ENCODE measurements at regions not wholly inside any gene's neighbourhood (a gene's known extent, or its start where the extent isn't known, plus 50 kb on each side); places are given as distances from the start of the nearest gene placed in this dataset.
"Not testable (repeated sequence)": the region's sequence is repeated elsewhere in the genome, so short reads cannot be mapped to it uniquely, and the experiment has no call there.

- no peak for DNase-seq (ENCODE audit: low spot score)
Observed at GRCh38 chr2:242027676-242028450, 158.3 kb downstream of the RTP5 start.

- no peak for DNase-seq (ENCODE audit: low spot score)
Observed at GRCh38 chr2:242029422-242030225, 160.1 kb downstream of the RTP5 start.

DNA sequence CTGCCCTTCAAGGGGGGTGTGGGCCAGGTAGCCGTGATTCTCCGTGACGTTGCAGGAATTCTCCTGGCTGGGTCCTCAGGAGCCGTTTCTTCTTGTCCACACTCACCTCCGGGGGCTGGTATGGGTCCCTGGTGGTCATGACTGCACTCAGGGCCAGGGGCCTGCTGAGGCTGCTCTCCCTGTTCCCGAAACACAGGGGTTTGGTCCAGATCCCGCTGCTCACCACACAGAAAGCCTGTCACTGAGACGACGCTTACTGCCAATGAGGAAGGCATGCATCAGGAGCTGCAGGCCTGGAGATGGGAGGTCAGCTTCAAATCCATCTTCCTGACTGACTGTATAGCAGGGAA lies 160.7 kb downstream of the RTP5 start:
- no peak for DNase-seq (ENCODE audit: low spot score)

DNA sequence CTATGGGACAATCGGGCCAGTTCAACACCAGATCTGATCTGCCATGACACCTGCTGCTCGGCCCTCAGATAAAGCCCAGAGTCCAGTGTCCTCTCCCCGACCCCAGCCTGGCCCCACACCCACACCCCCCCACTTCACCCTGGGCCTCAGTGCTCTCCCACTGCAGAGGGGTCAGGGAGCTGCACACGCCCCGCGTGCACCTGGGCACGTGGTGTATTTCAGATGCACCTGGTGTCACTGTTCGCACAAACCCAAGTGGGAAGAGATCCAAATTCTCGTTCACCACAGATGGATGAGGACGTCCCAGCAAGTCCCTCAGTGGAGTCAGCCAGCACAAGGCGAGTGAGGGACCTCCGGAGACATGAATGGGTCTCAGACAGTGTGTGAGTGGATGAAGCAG lies 161.3 kb downstream of the RTP5 start:
- no peak for DNase-seq (ENCODE audit: low spot score)

GRCh38 chr2:242031481-242032019 lies 162.0 kb downstream of the RTP5 start:
- peak; percentile 89 for DNase-seq (ENCODE audit: low spot score)

- no peak for DNase-seq (ENCODE audit: low spot score)
Observed at GRCh38 chr2:242032780-242033656, 163.5 kb downstream of the RTP5 start.

GRCh38 chr2:242034138-242034537 lies 164.6 kb downstream of the RTP5 start:
- DNase-seq (ENCODE audit: low spot score), result no peak

DNA sequence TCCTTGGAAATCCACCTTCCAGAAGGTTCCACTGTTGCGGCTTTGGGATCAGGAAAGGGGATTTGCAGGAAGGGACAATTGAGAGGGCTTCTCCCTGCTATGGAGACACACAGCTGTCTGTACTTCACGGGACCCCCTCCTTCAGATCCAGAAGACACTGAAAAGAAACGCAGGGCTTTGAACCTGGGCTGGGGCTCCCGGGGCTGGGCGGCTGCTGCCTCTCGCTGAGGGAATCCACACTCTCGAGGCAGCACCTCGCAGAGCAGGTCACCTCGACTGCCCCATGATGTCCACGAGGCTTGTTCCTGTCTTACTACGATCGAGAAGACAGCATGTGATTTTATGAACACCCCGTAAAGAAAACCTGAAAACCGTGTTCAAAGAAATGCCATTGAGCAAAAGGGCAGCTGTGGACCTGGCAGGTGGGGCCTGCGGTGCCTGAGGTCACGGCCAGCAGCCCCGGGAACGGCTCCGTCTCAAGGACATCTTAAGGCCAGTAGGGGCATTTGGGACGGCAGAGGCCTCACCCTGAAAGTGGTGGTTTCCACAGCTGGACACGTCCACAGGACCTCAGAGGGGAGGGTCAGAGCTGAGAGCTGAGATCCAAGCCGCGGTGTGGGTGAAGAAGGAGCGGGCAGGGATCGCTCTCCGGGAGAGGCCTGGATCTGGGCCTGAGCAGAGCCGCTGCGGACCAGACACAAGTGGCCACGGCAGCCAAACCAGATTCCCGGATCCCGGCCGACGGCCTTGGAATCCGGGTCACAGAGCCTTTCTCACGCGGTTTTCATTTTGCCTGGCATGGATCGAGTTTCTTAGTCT lies 165.7 kb downstream of the RTP5 start:
- DNase-seq (ENCODE audit: low spot score), result no peak

DNA sequence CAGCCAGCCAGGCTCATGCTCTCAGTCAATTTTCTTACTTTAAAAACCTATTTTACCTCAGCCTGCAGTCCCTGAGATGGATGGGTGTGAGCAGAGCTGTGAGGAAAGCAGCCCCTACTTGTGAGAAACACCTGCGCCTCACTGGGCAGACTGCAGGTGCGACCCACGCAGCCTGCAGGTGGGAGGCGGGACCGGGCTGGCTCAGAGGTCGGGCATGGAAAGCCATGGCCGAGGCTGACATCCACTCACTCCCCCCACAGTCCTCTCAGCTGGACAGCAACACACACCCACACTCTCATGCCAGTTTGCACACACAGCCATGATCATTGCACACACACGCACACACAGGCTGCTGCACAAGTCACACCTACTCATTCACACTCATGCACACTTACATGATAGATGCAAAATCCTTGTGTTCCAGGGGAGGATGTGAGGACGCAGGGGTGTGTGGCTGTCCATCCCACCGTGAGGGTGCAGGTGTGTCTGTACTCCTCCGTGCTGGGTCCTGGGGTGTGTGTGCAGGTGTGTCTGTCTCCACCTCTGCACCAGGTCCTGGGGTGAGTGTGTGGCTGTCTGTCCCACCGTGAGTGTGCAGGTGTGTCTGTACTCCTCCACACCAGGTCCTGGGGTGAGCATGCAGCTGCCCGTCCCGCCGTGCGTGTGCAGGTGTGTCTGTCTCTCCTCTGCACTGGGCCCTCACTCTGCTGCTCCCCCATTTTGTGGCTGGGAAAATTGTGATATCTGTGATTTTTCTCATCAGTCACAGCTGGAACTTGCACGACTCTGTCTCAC lies 166.5 kb downstream of the RTP5 start:
- DNase-seq (ENCODE audit: low spot score), result no peak

GRCh38 chr2:242036653-242036950 lies 167.1 kb downstream of the RTP5 start:
- DNase-seq (ENCODE audit: low spot score), result no peak

DNA sequence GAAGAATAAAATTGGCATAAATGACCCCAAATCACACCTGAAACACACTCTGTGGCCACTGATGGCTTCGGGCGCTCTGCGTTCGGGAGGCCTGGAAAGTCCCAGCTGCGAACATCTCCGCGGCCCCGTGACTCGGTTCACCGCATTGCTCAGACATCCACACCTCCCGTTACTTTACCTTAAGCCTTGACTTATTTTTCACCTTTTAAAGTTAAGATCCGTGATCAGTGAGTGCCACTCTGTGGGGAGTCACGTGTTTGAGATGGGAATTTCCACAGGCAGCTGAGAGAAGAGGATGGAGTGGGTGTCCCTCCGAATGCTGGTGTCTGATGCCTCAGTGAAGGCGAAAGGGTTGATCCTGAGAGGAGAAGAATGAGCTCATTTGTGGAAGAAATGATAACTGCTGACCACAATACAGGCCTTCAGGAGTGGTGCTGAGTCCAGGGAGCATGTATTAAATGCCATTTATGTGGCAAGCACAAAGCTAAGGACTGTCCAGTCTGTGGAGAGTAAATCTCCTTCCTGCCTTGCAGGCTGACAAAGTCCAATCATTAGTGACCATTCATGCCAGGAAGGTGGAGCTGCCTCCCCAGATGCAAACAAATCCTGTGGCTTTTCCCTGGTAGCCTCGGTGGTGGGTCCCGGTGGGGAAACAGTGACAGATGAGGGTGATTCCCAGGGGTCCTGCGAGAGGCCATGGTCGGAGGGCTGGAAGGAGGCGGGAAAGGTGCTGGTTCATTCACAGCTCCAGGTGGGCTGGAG lies 168.8 kb downstream of the RTP5 start:
- no peak for DNase-seq (ENCODE audit: low spot score)

GRCh38 chr2:242038928-242039341 lies 169.4 kb downstream of the RTP5 start:
- DNase-seq (ENCODE audit: low spot score), result no peak

DNA sequence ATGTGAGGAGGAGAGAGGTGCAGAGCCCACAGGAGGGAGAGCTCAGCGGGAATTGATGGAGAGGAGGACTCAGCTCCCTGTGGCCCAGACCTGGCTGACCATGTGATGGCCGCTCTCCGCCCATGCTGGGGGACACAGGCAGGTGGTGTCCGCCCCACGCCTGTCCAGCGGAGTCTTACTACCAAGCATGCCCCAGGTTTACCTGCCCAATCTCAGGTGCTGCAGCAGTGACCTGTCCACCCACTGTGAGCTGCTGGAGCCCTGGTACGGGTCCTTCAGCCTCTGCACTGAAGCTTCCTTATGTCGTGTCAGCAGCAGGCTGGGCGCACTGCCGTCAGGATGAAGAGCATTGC lies 170.8 kb downstream of the RTP5 start:
- DNase-seq (ENCODE audit: low spot score), result no peak

GRCh38 chr2:242040681-242041080 lies 171.2 kb downstream of the RTP5 start:
- DNase-seq (ENCODE audit: low spot score), result no peak

- no peak for DNase-seq (ENCODE audit: low spot score)
Observed at GRCh38 chr2:242041816-242042215, 172.3 kb downstream of the RTP5 start.

- DNase-seq (ENCODE audit: low spot score), result no peak
Observed at GRCh38 chr2:242043538-242044312, 174.2 kb downstream of the RTP5 start.

DNA sequence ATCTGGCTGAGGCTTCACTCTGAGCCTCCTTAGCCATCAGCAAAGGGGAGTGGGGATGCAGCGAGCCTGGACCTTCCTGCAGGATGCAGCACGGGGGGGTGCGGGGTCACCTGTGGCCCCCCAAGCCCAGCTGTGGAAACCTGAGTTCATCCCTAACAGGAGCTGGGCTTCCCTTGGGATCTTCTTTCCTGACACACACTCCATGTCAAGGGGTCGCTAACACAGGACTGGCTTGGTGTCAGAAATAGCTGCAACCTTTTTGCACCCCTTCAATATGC lies 174.7 kb downstream of the RTP5 start:
- DNase-seq (ENCODE audit: low spot score), result no peak

DNA sequence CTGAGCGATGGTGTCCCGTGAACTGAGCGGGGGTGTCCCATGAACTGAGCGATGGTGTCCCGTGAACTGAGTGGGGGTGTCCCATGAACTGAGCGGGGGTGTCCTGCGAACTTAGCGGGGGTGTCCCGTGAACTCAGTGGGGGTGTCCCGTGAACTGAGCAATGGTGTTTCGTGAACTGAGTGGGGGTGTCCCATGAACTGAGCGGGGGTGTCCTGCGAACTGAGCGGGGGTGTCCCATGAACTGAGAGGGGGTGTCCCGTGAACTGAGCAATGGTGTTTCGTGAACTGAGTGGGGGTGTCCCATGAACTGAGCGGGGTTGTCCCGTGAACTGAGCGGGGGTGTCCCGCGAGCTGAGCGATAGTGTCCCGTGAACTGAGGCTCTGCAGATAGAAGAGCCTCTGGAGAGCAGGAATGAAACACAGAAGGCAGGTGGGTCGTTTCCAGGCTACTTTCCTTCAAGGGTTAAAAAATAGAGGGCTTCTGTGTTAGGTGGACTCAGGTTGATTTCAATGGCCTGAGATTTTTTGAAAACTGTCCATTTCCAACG lies 176.1 kb downstream of the RTP5 start:
- DNase-seq (ENCODE audit: low spot score), result not testable (repeated sequence)

DNA sequence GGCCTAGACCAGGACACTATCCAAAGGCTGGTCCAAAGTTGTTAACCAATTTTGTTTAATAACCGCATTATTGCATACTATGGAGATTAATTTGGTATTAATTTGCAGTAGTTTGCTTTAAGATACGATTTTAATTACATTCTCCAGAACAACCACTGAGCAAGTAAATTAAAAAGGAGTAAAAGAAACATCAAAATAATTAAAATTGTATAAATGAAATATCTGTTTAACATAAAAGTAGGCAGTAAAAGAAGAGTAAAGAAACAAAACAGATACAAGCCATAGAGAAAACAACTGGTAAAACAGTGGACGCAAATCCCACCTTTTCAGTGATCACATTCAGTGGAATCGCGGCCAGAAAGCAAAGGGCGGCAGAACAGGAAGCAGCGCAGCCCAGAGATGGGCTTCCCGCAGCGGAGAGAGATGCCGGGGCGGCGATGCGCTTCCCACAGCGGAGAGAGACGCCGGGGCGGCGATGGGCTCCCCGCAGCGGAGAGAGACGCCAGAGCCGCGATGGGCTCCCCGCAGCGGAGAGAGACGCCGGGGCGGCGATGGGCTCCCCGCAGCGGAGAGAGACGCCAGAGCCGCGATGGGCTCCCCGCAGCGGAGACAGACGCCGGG lies 176.8 kb downstream of the RTP5 start:
- no peak for DNase-seq (ENCODE audit: low spot score)
